Caco-2 (cell line): ENCODE measurements at regions not wholly inside any gene's neighbourhood (a gene's known extent, or its start where the extent isn't known, plus 50 kb on each side); places are given as distances from the start of the nearest gene placed in this dataset.
"Not testable (repeated sequence)": the region's sequence is repeated elsewhere in the genome, so short reads cannot be mapped to it uniquely, and the experiment has no call there.

ENCODE experiments used
- BruUV-seq: library from RNA; stranded (reverse); fragments of 400-500 nt; replicated peaks from 2 replicates; lab custom pipeline; 2021; lab: Mats Ljungman, UMichigan
- CTCF ChIA-PET: fragments of 300-600 bp; sonication (Branson Sonifier 250); formaldehyde crosslinking; loops from one replicate; lab custom pipeline; 2022; ENCODE audit warnings: antibody characterized with exemption; lab: Charles Lee
- POLR2A ChIA-PET: fragments of 300-600 bp; sonication (Branson Sonifier 250); formaldehyde crosslinking; loops from one replicate; lab custom pipeline; 2022; ENCODE audit warnings: antibody characterized with exemption; lab: Charles Lee
- DNase-seq, 2 experiments: peaks; one replicate each; pipeline versions ENCODE4 v3.0.0 to v3.0.0-alpha.2; 2020 to 2022
- H3K27me3 ChIP-seq: replicated peaks from 2 replicates; pipeline ENCODE4 v1.6.0; 2011; ENCODE audit warnings: low read length; ENCODE audit not compliant: control insufficient read depth, insufficient read depth
- H3K36me3 ChIP-seq: 2 replicates; pipeline ENCODE4 v1.5.1; 2011; ENCODE audit warnings: low read length; ENCODE audit not compliant: control insufficient read depth, insufficient read depth
- H3K4me1 ChIP-seq: fragments of 250-450 bp; sonication (Bioruptor Pico); 2 replicates; pipeline ENCODE4 v1.5.1; 2020; ENCODE audit warnings: mild to moderate bottlenecking
- H3K4me3 ChIP-seq: 2 replicates; pipeline ENCODE4 v1.5.1; 2011; ENCODE audit warnings: low read depth, mild to moderate bottlenecking, control low read depth, low read length
- H3K9me3 ChIP-seq: fragments of 250-450 bp; sonication (Bioruptor Pico); 2 replicates; pipeline ENCODE4 v1.5.1; 2020; ENCODE audit warnings: mild to moderate bottlenecking, moderate library complexity
- H3K27ac Mint-ChIP-seq: one replicate; pipeline ENCODE4 v1.8.0; 2022; ENCODE audit warnings: mixed read lengths; ENCODE audit not compliant: unreplicated experiment
- H3K27me3 Mint-ChIP-seq: one replicate; pipeline ENCODE4 v1.8.0; 2022; ENCODE audit warnings: mixed read lengths; ENCODE audit not compliant: insufficient read depth, unreplicated experiment
- H3K36me3 Mint-ChIP-seq: one replicate; pipeline ENCODE4 v1.8.0; 2022; ENCODE audit warnings: mild to moderate bottlenecking, mixed read lengths; ENCODE audit not compliant: insufficient read depth, unreplicated experiment
- H3K4me1 Mint-ChIP-seq: one replicate; pipeline ENCODE4 v1.8.0; 2022; ENCODE audit warnings: low read depth, mixed read lengths; ENCODE audit not compliant: unreplicated experiment
- H3K4me3 Mint-ChIP-seq: one replicate; pipeline ENCODE4 v1.8.0; 2022; ENCODE audit warnings: mild to moderate bottlenecking, moderate library complexity, mixed read lengths; ENCODE audit not compliant: unreplicated experiment
- H3K9me3 Mint-ChIP-seq: one replicate; pipeline ENCODE4 v1.8.0; 2022; ENCODE audit warnings: mixed read lengths; ENCODE audit not compliant: unreplicated experiment
- intact Hi-C: fragments of 100-400 bp; cut with micrococcal nuclease; formaldehyde crosslinking; loops from one replicate; pipeline ENCODE4 v1.10.0; 2022; ENCODE audit not compliant: unreplicated experiment
- TF ChIP-seq, protein P1 (sequence below), 2 experiments: fragments of 200-600 bp in 1 of 2; IDR thresholded peaks; 1 replicate in 1 of 2; 2 replicates in 1 of 2; pipeline versions ENCODE4 v1.5.1 to v1.8.0; 2011 to 2022; ENCODE audit warnings: antibody characterized with exemption in 1 of 2, control low read depth in 1 of 2, inconsistent platforms in 1 of 2, low read depth in 1 of 2, low read length in 1 of 2, mild to moderate bottlenecking in 1 of 2, moderate library complexity in 1 of 2; ENCODE audit not compliant: insufficient read depth in 1 of 2, severe bottlenecking in 1 of 2, unreplicated experiment in 1 of 2

DNA sequence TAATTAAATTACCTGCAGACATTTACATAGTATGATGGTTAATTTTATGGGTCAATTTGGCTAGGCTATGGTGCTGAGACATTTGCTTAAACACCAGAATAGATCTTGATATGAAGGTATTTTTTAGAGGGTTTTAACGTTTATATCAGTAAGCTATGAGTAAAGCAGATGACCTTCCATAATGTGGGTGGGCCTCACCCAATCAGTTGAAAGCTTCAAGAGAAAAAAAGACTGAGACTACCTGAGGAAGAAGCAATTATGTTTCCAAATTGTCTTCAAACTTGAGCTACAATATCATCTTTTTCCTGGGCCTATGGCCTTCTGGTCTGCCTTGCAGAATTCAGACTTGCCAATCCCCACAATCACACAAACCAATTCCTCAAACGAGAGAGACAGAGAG, 498.8 kb upstream of the API5 start:
- H3K4me3 Mint-ChIP-seq, result no peak overlapping the region
- no peak overlapping the region for H3K27ac Mint-ChIP-seq
- H3K4me3 ChIP-seq, result no peak overlapping the region
- H3K27me3 Mint-ChIP-seq, result no peaks in the 10 kb centered on the region
- H3K27me3 ChIP-seq, result no peaks in the 10 kb centered on the region
- intact Hi-C loops, result no loop called here
- no peaks in the 10 kb centered on the region for H3K4me1 Mint-ChIP-seq
- H3K4me1 ChIP-seq, result no peaks in the 10 kb centered on the region
- no peaks in the 10 kb centered on the region for H3K9me3 ChIP-seq
- TF ChIP-seq, protein P1, sequence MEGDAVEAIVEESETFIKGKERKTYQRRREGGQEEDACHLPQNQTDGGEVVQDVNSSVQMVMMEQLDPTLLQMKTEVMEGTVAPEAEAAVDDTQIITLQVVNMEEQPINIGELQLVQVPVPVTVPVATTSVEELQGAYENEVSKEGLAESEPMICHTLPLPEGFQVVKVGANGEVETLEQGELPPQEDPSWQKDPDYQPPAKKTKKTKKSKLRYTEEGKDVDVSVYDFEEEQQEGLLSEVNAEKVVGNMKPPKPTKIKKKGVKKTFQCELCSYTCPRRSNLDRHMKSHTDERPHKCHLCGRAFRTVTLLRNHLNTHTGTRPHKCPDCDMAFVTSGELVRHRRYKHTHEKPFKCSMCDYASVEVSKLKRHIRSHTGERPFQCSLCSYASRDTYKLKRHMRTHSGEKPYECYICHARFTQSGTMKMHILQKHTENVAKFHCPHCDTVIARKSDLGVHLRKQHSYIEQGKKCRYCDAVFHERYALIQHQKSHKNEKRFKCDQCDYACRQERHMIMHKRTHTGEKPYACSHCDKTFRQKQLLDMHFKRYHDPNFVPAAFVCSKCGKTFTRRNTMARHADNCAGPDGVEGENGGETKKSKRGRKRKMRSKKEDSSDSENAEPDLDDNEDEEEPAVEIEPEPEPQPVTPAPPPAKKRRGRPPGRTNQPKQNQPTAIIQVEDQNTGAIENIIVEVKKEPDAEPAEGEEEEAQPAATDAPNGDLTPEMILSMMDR (IDR thresholded peaks at IDR 0.05; ENCODE audit: insufficient read depth in 1 of 2, low read depth in 1 of 2, low read length in 1 of 2, severe bottlenecking in 1 of 2, unreplicated experiment in 1 of 2), result no peak
- no peak for DNase-seq
- H3K9me3 Mint-ChIP-seq, result no peaks in the 10 kb centered on the region
- ChIA-PET POLR2A (no interaction called here), CTCF (no interaction called here)
- H3K36me3 Mint-ChIP-seq, result no peaks in the 10 kb centered on the region
- no TSS peak for BruUV-seq
- no peaks in the 10 kb centered on the region for H3K36me3 ChIP-seq

DNA sequence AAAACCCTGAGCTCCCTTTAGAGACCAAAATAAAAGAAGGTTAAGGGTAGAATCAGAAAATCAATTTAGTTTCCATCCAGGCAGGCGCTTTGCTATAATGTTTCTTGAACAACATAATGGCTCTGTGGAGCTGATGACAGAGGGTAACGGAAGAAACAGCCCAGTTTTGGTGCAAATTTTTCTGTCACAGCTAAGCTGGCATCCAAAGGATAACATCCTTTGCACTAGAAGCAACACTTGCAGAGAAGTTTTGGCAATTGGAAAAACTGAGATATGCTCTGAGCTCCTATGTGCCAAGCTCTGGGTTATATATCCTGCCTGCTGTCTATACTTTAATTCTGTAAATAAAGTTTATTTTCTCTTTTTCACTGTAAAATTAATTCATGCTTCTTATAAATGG, 495.3 kb upstream of the API5 start:
- POLR2A ChIA-PET, result no interaction called here
- Mint-ChIP-seq H3K9me3 (no peaks in the 10 kb centered on the region), H3K4me1 (no peaks in the 10 kb centered on the region), H3K36me3 (no peaks in the 10 kb centered on the region), H3K27me3 (no peaks in the 10 kb centered on the region), H3K4me3 (no peak overlapping the region), H3K27ac (no peak overlapping the region)
- TF ChIP-seq, protein P1 (IDR thresholded peaks at IDR 0.05; ENCODE audit: insufficient read depth in 1 of 2, low read depth in 1 of 2, low read length in 1 of 2, severe bottlenecking in 1 of 2, unreplicated experiment in 1 of 2), result no peak
- H3K9me3 ChIP-seq, result no peaks in the 10 kb centered on the region
- H3K4me1 ChIP-seq, result no peaks in the 10 kb centered on the region
- H3K27me3 ChIP-seq, result no peaks in the 10 kb centered on the region
- BruUV-seq, result no TSS peak
- CTCF ChIA-PET, result no interaction called here
- no peak for DNase-seq
- intact Hi-C loops, result no loop called here
- H3K36me3 ChIP-seq, result no peaks in the 10 kb centered on the region
- H3K4me3 ChIP-seq, result no peak overlapping the region

DNA sequence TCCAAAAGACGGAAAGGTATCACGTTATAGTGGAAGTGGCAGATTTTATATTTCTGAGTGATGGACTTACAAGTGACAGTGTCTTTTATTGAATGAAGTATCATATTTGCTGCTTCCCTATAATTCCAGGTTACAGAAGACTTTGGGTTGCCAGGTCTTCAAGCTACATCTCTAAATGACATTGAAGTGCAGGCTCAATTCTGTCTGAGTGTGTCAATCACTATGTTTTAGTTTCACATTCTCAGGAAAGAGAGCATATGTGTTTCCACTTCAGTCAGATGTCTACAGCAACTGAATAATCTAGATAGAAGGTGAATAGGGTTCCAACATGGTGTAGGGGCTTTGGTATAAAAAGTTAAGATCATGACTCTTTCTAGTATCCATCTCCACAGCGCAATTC, 492.7 kb upstream of the API5 start:
- H3K4me3 Mint-ChIP-seq, result no peak overlapping the region
- Histone ChIP-seq H3K36me3 (no peaks in the 10 kb centered on the region), H3K4me1 (no peaks in the 10 kb centered on the region), H3K27me3 (no peaks in the 10 kb centered on the region), H3K4me3 (no peak overlapping the region), H3K9me3 (no peaks in the 10 kb centered on the region)
- no peak for DNase-seq
- CTCF ChIA-PET, result no interaction called here
- no TSS peak for BruUV-seq
- H3K27me3 Mint-ChIP-seq, result peaks cover 3% of the 10 kb centered on the region
- intact Hi-C loops, result no loop called here
- H3K27ac Mint-ChIP-seq, result no peak overlapping the region
- POLR2A ChIA-PET, result no interaction called here
- H3K9me3 Mint-ChIP-seq, result no peaks in the 10 kb centered on the region
- TF ChIP-seq, protein P1 (IDR thresholded peaks at IDR 0.05; ENCODE audit: insufficient read depth in 1 of 2, low read depth in 1 of 2, low read length in 1 of 2, severe bottlenecking in 1 of 2, unreplicated experiment in 1 of 2), result no peak
- H3K36me3 Mint-ChIP-seq, result no peaks in the 10 kb centered on the region
- no peaks in the 10 kb centered on the region for H3K4me1 Mint-ChIP-seq

DNA sequence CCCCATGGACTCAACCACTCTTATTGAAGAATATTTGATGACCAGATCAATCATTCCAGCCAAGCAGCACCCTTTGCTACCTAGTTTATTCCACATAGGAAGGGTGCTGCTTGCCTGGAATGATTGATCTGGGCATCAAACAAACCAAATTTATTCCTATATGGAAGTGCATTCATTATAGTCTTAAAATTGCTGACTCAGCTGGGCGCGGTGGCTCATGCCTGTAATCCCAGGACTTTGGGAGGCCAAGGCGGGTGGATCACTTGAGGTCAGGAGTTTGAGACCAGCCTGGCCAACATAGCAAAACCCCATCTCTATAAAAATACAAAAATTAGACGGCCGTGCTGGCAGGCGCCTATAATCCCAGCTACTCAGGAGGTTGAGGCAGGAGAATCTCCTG, 489.6 kb upstream of the API5 start:
- intact Hi-C loops, H3K9me3 Mint-ChIP-seq, BruUV-seq: not testable (repeated sequence)

More for the DNA sequence above, 489.6 kb upstream of the API5 start:
- H3K9me3 ChIP-seq, H3K36me3 Mint-ChIP-seq, H3K4me3 Mint-ChIP-seq, DNase-seq, CTCF ChIA-PET, H3K27ac Mint-ChIP-seq, H3K4me1 ChIP-seq, H3K27me3 Mint-ChIP-seq, H3K36me3 ChIP-seq, H3K4me1 Mint-ChIP-seq, POLR2A ChIA-PET, H3K27me3 ChIP-seq, H3K4me3 ChIP-seq: not testable (repeated sequence)
